GM13977 (cell line): ENCODE measurements at regions not wholly inside any gene's neighbourhood (a gene's known extent, or its start where the extent isn't known, plus 50 kb on each side); places are given as distances from the start of the nearest gene placed in this dataset.

Source experiments
- DNase-seq: peaks from one replicate; pipeline ENCODE4 v3.0.0; 2012; ENCODE audit warnings: low spot score
- CTCF ChIP-seq: IDR thresholded peaks from 2 replicates; pipeline ENCODE4 v1.5.1; 2012; ENCODE audit warnings: mild to moderate bottlenecking, control low read depth; ENCODE audit not compliant: insufficient read depth; ENCODE audit errors: extremely low read depth, missing control alignments
- in situ Hi-C: fragments of 300-500 bp; cut with MboI; formaldehyde crosslinking; loops from one replicate; pipeline ENCODE4 v1.12.0; 2022; ENCODE audit warnings: low sequenced_read_pairs, low pct_unique_long_range_greater_than_20kb, mixed read lengths, inconsistent platforms; ENCODE audit not compliant: unreplicated experiment

DNA sequence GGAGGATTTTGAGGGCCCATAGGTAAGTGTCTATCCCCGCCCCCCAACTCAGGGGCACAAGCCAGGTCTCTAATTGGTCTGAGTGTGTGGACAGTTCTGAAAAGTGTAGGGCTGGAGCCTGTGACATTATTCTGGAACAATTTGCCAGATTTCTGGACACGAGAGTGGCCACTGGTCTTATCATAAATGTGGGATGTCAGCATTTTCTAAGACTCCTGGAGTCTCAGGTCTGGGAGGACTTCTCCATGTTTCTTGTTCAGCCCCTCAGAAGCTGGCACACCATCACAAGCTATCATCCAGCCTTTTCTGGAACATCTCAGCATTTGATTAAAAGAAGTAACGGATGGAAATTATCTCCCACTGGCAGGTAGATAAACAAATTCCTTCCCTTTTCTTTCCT lies 141.4 kb downstream of the SEC61B start:
- no peak for DNase-seq
- in situ Hi-C loops: no loop called here
- no peak for TF ChIP-seq CTCF

DNA sequence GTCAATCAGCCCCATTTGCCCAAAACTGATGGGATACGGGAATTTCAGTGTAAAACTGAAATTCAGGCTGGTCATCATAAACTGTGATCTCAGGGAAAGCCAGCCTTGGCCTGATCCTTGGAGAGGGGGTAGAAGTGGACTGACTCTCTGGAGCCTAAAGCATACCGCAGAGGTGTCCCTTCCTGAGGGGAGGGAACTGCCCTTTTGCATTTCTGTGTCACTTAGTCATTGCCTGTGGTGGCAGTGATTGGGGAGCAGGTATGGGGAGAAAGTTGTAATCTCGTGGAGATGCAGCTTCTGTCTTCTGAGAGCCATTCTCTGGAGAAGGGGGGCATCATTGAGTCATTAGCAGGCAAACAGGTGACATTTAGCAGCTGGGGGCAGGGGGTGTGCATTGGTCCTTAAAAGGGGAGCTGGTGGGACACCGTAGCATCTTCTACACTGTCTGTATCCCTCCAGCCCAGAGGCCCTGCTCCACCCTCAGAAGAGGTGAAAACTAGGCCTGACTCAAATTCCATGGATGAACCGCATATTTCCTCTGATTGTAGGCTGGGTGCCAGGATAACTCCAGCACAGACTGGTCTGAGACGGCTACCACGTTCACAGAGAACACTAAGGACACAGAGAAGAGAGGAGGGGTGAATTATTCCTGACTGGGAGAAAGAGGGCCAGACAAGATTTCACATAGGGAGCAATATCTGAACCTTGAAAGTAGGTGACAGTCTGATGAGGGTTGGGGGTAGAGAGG lies 143.3 kb downstream of the SEC61B start:
- no peak for DNase-seq
- in situ Hi-C loops: no loop called here
- TF ChIP-seq CTCF: no peak

GRCh38 chr9:99366183-99366582 lies 144.1 kb downstream of the SEC61B start:
- DNase-seq: no peak
- TF ChIP-seq CTCF: no peak
- in situ Hi-C loops: no loop called here

DNA sequence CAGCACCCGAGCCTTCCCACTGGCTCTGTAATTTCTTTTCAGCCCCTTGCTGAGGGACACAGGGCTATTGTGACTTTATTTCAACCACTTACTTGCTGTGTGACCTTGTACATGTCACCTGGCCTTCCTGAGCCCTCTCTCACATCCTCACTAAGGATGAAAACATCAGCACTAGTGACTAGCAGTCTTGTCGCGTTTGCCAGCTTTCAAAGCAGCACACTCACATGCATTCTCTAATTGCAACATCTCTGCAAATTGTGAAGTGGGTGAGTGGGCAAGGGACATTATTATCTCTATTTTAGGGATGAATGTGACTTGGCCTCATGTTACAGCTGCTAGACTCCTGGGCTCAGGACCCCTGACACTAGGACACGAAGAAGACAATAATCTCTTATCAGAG lies 144.5 kb downstream of the SEC61B start:
- no peak for DNase-seq
- in situ Hi-C loops: no loop called here
- TF ChIP-seq CTCF: no peak

- in situ Hi-C loops: no loop called here
- TF ChIP-seq CTCF: no peak
- DNase-seq: peak; percentile 69
Measured at GRCh38 chr9:99368341-99369326, 146.6 kb downstream of the SEC61B start.

DNA sequence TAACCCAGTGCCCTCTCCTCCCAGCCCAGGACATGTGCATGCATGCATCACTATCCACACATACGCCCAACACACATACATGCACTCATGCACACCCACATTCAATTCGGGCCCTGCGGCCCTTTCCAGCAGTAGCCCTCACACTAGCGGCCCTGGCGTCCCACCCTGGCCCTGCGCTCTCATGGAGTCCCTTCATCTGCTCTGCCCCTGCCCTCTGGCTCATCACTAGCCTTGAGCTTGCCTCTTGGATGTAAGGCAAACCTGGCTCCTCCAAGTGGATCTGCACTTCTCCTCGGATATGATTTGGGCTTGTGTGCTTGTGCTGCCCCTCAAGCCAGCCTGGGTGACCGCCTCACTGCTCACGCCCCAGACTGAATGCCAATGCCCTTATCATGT lies 147.2 kb downstream of the SEC61B start:
- DNase-seq: no peak
- TF ChIP-seq CTCF: no peak
- in situ Hi-C loops: no loop called here
